Endothelial cell (in vitro differentiated cells): ENCODE measurements at regions not wholly inside any gene's neighbourhood (a gene's known extent, or its start where the extent isn't known, plus 50 kb on each side); places are given as distances from the start of the nearest gene placed in this dataset.
"Not testable (repeated sequence)": the region's sequence is repeated elsewhere in the genome, so short reads cannot be mapped to it uniquely, and the experiment has no call there.

Experiments used
- DNase-seq: peaks from one replicate; pipeline ENCODE4 v3.0.0; 2021; ENCODE audit warnings: low spot score
- H3K27ac Mint-ChIP-seq: one replicate; pipeline ENCODE4 v1.8.0; 2021; ENCODE audit warnings: mixed read lengths, inconsistent platforms; ENCODE audit not compliant: unreplicated experiment
- H3K27me3 Mint-ChIP-seq: one replicate; pipeline ENCODE4 v1.8.0; 2021; ENCODE audit warnings: mild to moderate bottlenecking, moderate library complexity, mixed read lengths, inconsistent platforms; ENCODE audit not compliant: unreplicated experiment
- H3K36me3 Mint-ChIP-seq: one replicate; pipeline ENCODE4 v1.8.0; 2021; ENCODE audit warnings: mild to moderate bottlenecking, low read depth, mixed read lengths, inconsistent platforms; ENCODE audit not compliant: unreplicated experiment
- H3K4me1 Mint-ChIP-seq: one replicate; pipeline ENCODE4 v1.8.0; 2021; ENCODE audit warnings: mild to moderate bottlenecking, mixed read lengths, inconsistent platforms; ENCODE audit not compliant: unreplicated experiment
- H3K4me3 Mint-ChIP-seq: one replicate; pipeline ENCODE4 v1.8.0; 2021; ENCODE audit warnings: mild to moderate bottlenecking, mixed read lengths, inconsistent platforms; ENCODE audit not compliant: unreplicated experiment
- H3K9me3 Mint-ChIP-seq: one replicate; pipeline ENCODE4 v1.8.0; 2021; ENCODE audit warnings: mixed read lengths, inconsistent platforms; ENCODE audit not compliant: unreplicated experiment

GRCh38 chr2:91988754-91989153, 2882.5 kb upstream of the TEKT4 start:
- H3K4me1 Mint-ChIP-seq, H3K27me3 Mint-ChIP-seq: not testable (repeated sequence)

GRCh38 chr2:91989781-91990180, 2881.4 kb upstream of the TEKT4 start:
- H3K4me3 Mint-ChIP-seq, H3K36me3 Mint-ChIP-seq, DNase-seq, H3K27ac Mint-ChIP-seq, H3K9me3 Mint-ChIP-seq, H3K4me1 Mint-ChIP-seq, H3K27me3 Mint-ChIP-seq: not testable (repeated sequence)

More at GRCh38 chr2:91988754-91989153, 2882.5 kb upstream of the TEKT4 start:
- not testable (repeated sequence) for H3K4me3 Mint-ChIP-seq, H3K36me3 Mint-ChIP-seq, H3K27ac Mint-ChIP-seq, DNase-seq
- peaks cover 13% of the 10 kb centered on the region for H3K9me3 Mint-ChIP-seq

- not testable (repeated sequence) for H3K9me3 Mint-ChIP-seq, H3K4me1 Mint-ChIP-seq, H3K4me3 Mint-ChIP-seq, H3K36me3 Mint-ChIP-seq, H3K27me3 Mint-ChIP-seq, DNase-seq, H3K27ac Mint-ChIP-seq
Observed at GRCh38 chr2:92006557-92006956, 2864.7 kb upstream of the TEKT4 start.
